Mammary epithelial cell (primary cell): ENCODE measurements at regions not wholly inside any gene's neighbourhood (a gene's known extent, or its start where the extent isn't known, plus 50 kb on each side); places are given as distances from the start of the nearest gene placed in this dataset.

Source experiments
- EZH2 ChIP-seq: IDR thresholded peaks from 2 replicates; pipeline ENCODE4 v1.6.1; 2012; ENCODE audit warnings: low read length, inconsistent platforms, borderline replicate concordance
- TF ChIP-seq, protein P1 (sequence below), 2 donors: IDR thresholded peaks in 1 of 2; conservative IDR thresholded peaks in 1 of 2; 2 replicates each; pipeline ENCODE4 v1.5.1; 2011 to 2012; ENCODE audit warnings: inconsistent platforms in 2 of 2, low read length in 2 of 2, mild to moderate bottlenecking in 2 of 2, control low read depth in 1 of 2, low read depth in 1 of 2; ENCODE audit not compliant: insufficient read depth in 1 of 2; ENCODE audit errors: extremely low read depth in 1 of 2

DNA sequence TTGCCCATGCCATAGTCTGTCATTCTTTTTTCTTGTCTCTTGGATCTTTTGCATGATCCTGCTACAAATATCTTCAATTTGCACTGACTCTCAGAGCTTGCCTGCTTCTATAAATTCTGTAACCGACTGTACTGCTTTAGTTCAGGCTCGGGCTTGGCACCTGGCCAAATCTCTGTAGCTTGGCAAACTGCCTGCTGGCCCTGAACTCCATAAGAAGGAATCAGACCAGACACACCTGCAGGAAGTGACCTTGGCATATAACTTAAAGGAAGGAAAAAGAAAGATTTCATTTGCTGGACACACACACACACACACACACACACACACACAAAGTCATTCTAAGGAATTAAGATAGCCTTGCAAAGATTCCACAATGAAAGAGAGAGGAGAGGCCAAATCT, 291.2 kb upstream of the DDX18 start:
- TF ChIP-seq, protein P1, sequence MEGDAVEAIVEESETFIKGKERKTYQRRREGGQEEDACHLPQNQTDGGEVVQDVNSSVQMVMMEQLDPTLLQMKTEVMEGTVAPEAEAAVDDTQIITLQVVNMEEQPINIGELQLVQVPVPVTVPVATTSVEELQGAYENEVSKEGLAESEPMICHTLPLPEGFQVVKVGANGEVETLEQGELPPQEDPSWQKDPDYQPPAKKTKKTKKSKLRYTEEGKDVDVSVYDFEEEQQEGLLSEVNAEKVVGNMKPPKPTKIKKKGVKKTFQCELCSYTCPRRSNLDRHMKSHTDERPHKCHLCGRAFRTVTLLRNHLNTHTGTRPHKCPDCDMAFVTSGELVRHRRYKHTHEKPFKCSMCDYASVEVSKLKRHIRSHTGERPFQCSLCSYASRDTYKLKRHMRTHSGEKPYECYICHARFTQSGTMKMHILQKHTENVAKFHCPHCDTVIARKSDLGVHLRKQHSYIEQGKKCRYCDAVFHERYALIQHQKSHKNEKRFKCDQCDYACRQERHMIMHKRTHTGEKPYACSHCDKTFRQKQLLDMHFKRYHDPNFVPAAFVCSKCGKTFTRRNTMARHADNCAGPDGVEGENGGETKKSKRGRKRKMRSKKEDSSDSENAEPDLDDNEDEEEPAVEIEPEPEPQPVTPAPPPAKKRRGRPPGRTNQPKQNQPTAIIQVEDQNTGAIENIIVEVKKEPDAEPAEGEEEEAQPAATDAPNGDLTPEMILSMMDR (conservative IDR thresholded peaks at IDR 0.05 in 1 of 2, IDR thresholded peaks at IDR 0.05 in 1 of 2; ENCODE audit: extremely low read depth in 1 of 2, insufficient read depth in 1 of 2, low read depth in 1 of 2, low read length in 2 of 2) = no peak
- TF ChIP-seq EZH2 = no peak
